ENCODE measurements at regions not wholly inside any gene's neighbourhood (a gene's known extent, or its start where the extent isn't known, plus 50 kb on each side); places are given as distances from the start of the nearest gene placed in this dataset.
A peak's percentile ranks its signal among the peaks of the same experiment; 100 is the strongest.

DNA sequence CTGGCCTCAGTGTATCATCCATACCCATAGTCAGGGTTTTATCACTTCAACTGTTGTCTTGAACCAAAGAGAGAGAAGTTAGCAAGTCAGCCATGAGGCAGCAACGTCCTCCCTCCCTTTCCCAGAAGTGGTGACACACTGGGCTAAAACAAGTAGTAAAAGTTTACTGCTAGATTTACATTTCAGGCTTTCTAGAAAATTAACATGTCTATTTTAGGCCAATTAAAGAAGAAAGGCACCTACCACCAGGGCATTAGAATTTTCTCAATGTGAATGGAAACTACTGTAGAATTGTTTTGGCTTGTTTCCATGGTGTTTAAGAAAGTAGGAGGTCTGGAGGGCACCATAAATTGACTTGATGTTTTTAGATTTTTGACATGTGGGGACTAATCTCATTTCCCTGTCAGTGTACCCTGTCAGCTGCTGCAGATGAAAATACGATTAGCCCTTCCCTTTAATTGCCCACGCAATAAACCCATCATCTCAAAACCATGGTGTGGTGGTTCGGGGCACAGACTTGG, 121.8 kb upstream of the ELL2 start (continued):
- TF ChIP-seq, protein P1, sequence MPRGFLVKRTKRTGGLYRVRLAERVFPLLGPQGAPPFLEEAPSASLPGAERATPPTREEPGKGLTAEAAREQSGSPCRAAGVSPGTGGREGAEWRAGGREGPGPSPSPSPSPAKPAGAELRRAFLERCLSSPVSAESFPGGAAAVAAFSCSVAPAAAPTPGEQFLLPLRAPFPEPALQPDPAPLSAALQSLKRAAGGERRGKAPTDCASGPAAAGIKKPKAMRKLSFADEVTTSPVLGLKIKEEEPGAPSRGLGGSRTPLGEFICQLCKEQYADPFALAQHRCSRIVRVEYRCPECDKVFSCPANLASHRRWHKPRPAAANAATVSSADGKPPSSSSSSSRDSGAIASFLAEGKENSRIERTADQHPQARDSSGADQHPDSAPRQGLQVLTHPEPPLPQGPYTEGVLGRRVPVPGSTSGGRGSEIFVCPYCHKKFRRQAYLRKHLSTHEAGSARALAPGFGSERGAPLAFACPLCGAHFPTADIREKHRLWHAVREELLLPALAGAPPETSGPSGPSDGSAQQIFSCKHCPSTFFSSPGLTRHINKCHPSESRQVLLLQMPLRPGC (tag by site-specific recombination; IDR thresholded peaks at IDR 0.05), result peak; percentile 86
- TF ChIP-seq, protein P2, sequence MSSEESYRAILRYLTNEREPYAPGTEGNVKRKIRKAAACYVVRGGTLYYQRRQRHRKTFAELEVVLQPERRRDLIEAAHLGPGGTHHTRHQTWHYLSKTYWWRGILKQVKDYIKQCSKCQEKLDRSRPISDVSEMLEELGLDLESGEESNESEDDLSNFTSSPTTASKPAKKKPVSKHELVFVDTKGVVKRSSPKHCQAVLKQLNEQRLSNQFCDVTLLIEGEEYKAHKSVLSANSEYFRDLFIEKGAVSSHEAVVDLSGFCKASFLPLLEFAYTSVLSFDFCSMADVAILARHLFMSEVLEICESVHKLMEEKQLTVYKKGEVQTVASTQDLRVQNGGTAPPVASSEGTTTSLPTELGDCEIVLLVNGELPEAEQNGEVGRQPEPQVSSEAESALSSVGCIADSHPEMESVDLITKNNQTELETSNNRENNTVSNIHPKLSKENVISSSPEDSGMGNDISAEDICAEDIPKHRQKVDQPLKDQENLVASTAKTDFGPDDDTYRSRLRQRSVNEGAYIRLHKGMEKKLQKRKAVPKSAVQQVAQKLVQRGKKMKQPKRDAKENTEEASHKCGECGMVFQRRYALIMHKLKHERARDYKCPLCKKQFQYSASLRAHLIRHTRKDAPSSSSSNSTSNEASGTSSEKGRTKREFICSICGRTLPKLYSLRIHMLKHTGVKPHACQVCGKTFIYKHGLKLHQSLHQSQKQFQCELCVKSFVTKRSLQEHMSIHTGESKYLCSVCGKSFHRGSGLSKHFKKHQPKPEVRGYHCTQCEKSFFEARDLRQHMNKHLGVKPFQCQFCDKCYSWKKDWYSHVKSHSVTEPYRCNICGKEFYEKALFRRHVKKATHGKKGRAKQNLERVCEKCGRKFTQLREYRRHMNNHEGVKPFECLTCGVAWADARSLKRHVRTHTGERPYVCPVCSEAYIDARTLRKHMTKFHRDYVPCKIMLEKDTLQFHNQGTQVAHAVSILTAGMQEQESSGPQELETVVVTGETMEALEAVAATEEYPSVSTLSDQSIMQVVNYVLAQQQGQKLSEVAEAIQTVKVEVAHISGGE (tag by site-specific recombination; conservative IDR thresholded peaks at IDR 0.05; ENCODE audit: low read depth), result no peak
- TF ChIP-seq ZNF24 (tag by site-specific recombination; IDR thresholded peaks at IDR 0.05) (0 out of 2 replicates have a peak, but pooled peaks have one; percentile 46), ZNF426 (tag by site-specific recombination; IDR thresholded peaks at IDR 0.05) (no peak), ZFHX2 (tag by site-specific recombination; conservative IDR thresholded peaks at IDR 0.05) (no peak; the same call in 1 of the 2 replicates), ZNF404 (tag by site-specific recombination; IDR thresholded peaks at IDR 0.05) (no peak), ZBTB17 (tag by site-specific recombination; IDR thresholded peaks at IDR 0.05) (peak; percentile 83), ZNF214 (tag by site-specific recombination; IDR thresholded peaks at IDR 0.05; ENCODE audit: borderline replicate concordance) (no peak), ZNF585B (tag by site-specific recombination; IDR thresholded peaks at IDR 0.05) (no peak), FEZF1 (tag by site-specific recombination; IDR thresholded peaks at IDR 0.05) (peak; percentile 95), ZNF19 (tag by site-specific recombination; IDR thresholded peaks at IDR 0.05; ENCODE audit: low read depth) (no peak), SETDB1 (IDR thresholded peaks at IDR 0.05; ENCODE audit: insufficient read length, low read length) (no peak), ZNF521 (tag by site-specific recombination; IDR thresholded peaks at IDR 0.05) (no peak), ZNF514 (tag by site-specific recombination; IDR thresholded peaks at IDR 0.05) (no peak), BCL11A (tag by site-specific recombination; IDR thresholded peaks at IDR 0.05; ENCODE audit: low read depth) (peak; percentile 70), ZNF658 (tag by site-specific recombination; IDR thresholded peaks at IDR 0.05) (no peak), ZNF654 (tag by site-specific recombination; IDR thresholded peaks at IDR 0.05; ENCODE audit: low read depth) (0 out of 2 replicates have a peak, but pooled peaks have one; percentile 2), ZNF629 (tag by site-specific recombination; IDR thresholded peaks at IDR 0.05) (peak; percentile 52), ZNF324 (tag by site-specific recombination; IDR thresholded peaks at IDR 0.05) (0 out of 2 replicates have a peak, but pooled peaks have one; percentile 17), KLF9 (tag by site-specific recombination; IDR thresholded peaks at IDR 0.05; ENCODE audit: low read depth) (0 out of 2 replicates have a peak, but pooled peaks have one; percentile 23), KLF16 (tag by site-specific recombination; IDR thresholded peaks at IDR 0.05) (no peak), ZNF274 (IDR thresholded peaks at IDR 0.05; ENCODE audit: low read length) (no peak), ZNF274 (tag by site-specific recombination; IDR thresholded peaks at IDR 0.05; ENCODE audit: borderline replicate concordance) (no peak), ZNF2 (tag by site-specific recombination; IDR thresholded peaks at IDR 0.05) (peak; percentile 65), ZNF792 (tag by site-specific recombination; IDR thresholded peaks at IDR 0.05) (no peak), RBAK (tag by site-specific recombination; IDR thresholded peaks at IDR 0.05) (no peak), GLIS2 (tag by site-specific recombination; IDR thresholded peaks at IDR 0.05) (no peak)
- TF ChIP-seq, protein P3, sequence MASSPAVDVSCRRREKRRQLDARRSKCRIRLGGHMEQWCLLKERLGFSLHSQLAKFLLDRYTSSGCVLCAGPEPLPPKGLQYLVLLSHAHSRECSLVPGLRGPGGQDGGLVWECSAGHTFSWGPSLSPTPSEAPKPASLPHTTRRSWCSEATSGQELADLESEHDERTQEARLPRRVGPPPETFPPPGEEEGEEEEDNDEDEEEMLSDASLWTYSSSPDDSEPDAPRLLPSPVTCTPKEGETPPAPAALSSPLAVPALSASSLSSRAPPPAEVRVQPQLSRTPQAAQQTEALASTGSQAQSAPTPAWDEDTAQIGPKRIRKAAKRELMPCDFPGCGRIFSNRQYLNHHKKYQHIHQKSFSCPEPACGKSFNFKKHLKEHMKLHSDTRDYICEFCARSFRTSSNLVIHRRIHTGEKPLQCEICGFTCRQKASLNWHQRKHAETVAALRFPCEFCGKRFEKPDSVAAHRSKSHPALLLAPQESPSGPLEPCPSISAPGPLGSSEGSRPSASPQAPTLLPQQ (tag by site-specific recombination; IDR thresholded peaks at IDR 0.05), result no peak
- TF ChIP-seq, protein P4, sequence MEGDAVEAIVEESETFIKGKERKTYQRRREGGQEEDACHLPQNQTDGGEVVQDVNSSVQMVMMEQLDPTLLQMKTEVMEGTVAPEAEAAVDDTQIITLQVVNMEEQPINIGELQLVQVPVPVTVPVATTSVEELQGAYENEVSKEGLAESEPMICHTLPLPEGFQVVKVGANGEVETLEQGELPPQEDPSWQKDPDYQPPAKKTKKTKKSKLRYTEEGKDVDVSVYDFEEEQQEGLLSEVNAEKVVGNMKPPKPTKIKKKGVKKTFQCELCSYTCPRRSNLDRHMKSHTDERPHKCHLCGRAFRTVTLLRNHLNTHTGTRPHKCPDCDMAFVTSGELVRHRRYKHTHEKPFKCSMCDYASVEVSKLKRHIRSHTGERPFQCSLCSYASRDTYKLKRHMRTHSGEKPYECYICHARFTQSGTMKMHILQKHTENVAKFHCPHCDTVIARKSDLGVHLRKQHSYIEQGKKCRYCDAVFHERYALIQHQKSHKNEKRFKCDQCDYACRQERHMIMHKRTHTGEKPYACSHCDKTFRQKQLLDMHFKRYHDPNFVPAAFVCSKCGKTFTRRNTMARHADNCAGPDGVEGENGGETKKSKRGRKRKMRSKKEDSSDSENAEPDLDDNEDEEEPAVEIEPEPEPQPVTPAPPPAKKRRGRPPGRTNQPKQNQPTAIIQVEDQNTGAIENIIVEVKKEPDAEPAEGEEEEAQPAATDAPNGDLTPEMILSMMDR (tag by site-specific recombination; IDR thresholded peaks at IDR 0.05), result no peak
- TF ChIP-seq, protein P5, sequence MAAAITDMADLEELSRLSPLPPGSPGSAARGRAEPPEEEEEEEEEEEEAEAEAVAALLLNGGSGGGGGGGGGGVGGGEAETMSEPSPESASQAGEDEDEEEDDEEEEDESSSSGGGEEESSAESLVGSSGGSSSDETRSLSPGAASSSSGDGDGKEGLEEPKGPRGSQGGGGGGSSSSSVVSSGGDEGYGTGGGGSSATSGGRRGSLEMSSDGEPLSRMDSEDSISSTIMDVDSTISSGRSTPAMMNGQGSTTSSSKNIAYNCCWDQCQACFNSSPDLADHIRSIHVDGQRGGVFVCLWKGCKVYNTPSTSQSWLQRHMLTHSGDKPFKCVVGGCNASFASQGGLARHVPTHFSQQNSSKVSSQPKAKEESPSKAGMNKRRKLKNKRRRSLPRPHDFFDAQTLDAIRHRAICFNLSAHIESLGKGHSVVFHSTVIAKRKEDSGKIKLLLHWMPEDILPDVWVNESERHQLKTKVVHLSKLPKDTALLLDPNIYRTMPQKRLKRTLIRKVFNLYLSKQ (tag by site-specific recombination; IDR thresholded peaks at IDR 0.05; ENCODE audit: borderline replicate concordance), result no peak
- TF ChIP-seq, protein P6, sequence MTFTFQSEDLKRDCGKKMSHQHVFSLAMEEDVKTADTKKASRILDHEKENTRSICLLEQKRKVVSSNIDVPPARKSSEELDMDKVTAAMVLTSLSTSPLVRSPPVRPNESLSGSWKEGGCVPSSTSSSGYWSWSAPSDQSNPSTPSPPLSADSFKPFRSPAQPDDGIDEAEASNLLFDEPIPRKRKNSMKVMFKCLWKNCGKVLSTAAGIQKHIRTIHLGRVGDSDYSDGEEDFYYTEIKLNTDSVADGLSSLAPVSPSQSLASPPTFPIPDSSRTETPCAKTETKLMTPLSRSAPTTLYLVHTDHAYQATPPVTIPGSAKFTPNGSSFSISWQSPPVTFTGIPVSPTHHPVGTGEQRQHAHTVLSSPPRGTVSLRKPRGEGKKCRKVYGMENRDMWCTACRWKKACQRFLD (tag by site-specific recombination; IDR thresholded peaks at IDR 0.05), result no peak
